DND-41 (cell line): ENCODE measurements at regions not wholly inside any gene's neighbourhood (a gene's known extent, or its start where the extent isn't known, plus 50 kb on each side); places are given as distances from the start of the nearest gene placed in this dataset.

Experiments
- ATAC-seq: fragments of 200-7000 bp; cut with Tn5 transposase; 3 replicates; pipeline ENCODE4 v1.9.1; 2021; ENCODE audit warnings: low read depth; ENCODE audit not compliant: insufficient read depth
- DNase-seq: peaks from one replicate; pipeline ENCODE4 v3.0.0-alpha.2; 2020
- H2AFZ ChIP-seq: 2 replicates; pipeline ENCODE4 v1.6.0; 2012; ENCODE audit warnings: low read depth, low read length
- H3K27ac ChIP-seq: 2 replicates; pipeline ENCODE4 v1.5.1; 2012; ENCODE audit warnings: low read length, inconsistent platforms
- H3K27me3 ChIP-seq: fragments of 200-600 bp; sonication (generic); 2 replicates; pipeline ENCODE4 v1.6.0; 2012; ENCODE audit warnings: low read length, mild to moderate bottlenecking, inconsistent platforms; ENCODE audit not compliant: insufficient read depth, poor library complexity
- H3K36me3 ChIP-seq: 2 replicates; pipeline ENCODE4 v1.5.1; 2012; ENCODE audit warnings: low read length, inconsistent platforms; ENCODE audit not compliant: insufficient read depth
- H3K4me1 ChIP-seq: 2 replicates; pipeline ENCODE4 v1.5.1; 2012; ENCODE audit warnings: mild to moderate bottlenecking, low read length; ENCODE audit not compliant: insufficient read depth
- H3K4me2 ChIP-seq: 2 replicates; pipeline ENCODE4 v1.6.0; 2012; ENCODE audit warnings: mild to moderate bottlenecking, moderate library complexity, low read length, inconsistent platforms; ENCODE audit not compliant: insufficient read depth
- H3K4me3 ChIP-seq, 2 experiments: fragments of 200-600 bp in 1 of 2; shearing (Covaris generic) in 1 of 2; 2 replicates each; pipeline ENCODE4 v1.5.1; 2012 to 2016; ENCODE audit warnings: inconsistent platforms in 2 of 2, low read length in 2 of 2, mild to moderate bottlenecking in 2 of 2, low read depth in 1 of 2, moderate library complexity in 1 of 2
- H3K79me2 ChIP-seq: 2 replicates; pipeline ENCODE4 v1.6.0; 2012; ENCODE audit warnings: low read length, inconsistent platforms; ENCODE audit not compliant: insufficient read depth
- H3K9ac ChIP-seq: 2 replicates; pipeline ENCODE4 v1.6.0; 2012; ENCODE audit warnings: low read depth, mild to moderate bottlenecking, inconsistent platforms, low read length, moderate library complexity
- H3K9me3 ChIP-seq: 2 replicates; pipeline ENCODE4 v1.5.1; 2012; ENCODE audit warnings: low read length, moderate library complexity, mild to moderate bottlenecking, inconsistent platforms; ENCODE audit not compliant: insufficient read depth, severe bottlenecking
- H4K20me1 ChIP-seq: 2 replicates; pipeline ENCODE4 v1.6.0; 2012; ENCODE audit warnings: low read length; ENCODE audit not compliant: insufficient read depth
- EZH2 ChIP-seq: IDR thresholded peaks from 3 replicates; pipeline ENCODE4 v1.6.1; 2012; ENCODE audit warnings: borderline replicate concordance, low read depth, mild to moderate bottlenecking, moderate library complexity, low read length, inconsistent platforms; ENCODE audit not compliant: severe bottlenecking
- TF ChIP-seq, protein P1 (sequence below): IDR thresholded peaks from 2 replicates; pipeline ENCODE4 v1.5.1; 2012; ENCODE audit warnings: borderline replicate concordance, low read length, moderate library complexity, mild to moderate bottlenecking; ENCODE audit not compliant: poor library complexity, severe bottlenecking; ENCODE audit errors: extremely low read depth

DNA sequence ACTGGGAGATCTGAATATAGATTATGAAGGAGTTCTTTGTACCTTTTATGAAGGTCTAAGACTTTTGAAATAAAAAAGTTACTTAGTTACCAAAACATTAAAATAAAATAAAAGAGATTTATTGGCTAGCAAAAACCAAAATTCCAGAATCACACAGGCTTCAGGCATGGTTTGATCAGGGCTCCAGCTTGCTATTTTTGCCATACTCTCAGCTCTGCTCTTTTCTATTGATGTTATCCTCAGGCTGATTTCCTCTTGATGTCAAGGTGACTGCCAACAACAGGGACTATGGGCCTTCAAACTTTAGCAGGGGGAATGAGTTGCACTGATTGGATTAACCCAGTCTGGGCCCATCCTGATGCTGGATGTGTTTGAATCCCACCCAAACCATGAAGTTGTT is 174.1 kb downstream of the TFCP2L1 start:
- H4K20me1 ChIP-seq, result no peaks in the 10 kb centered on the region
- H3K27me3 ChIP-seq, result no peaks in the 10 kb centered on the region
- no peaks in the 10 kb centered on the region for H3K36me3 ChIP-seq
- DNase-seq, result no peak
- H3K79me2 ChIP-seq, result no peaks in the 10 kb centered on the region
- no peak overlapping the region for H3K27ac ChIP-seq
- H2AFZ ChIP-seq, result no peak overlapping the region
- H3K9ac ChIP-seq, result no peak overlapping the region
- no peaks in the 10 kb centered on the region for H3K9me3 ChIP-seq
- H3K4me3 ChIP-seq, result no peak overlapping the region
- ATAC-seq, result no peak
- no peaks in the 10 kb centered on the region for H3K4me1 ChIP-seq
- TF ChIP-seq EZH2, result no peak
- TF ChIP-seq, protein P1, sequence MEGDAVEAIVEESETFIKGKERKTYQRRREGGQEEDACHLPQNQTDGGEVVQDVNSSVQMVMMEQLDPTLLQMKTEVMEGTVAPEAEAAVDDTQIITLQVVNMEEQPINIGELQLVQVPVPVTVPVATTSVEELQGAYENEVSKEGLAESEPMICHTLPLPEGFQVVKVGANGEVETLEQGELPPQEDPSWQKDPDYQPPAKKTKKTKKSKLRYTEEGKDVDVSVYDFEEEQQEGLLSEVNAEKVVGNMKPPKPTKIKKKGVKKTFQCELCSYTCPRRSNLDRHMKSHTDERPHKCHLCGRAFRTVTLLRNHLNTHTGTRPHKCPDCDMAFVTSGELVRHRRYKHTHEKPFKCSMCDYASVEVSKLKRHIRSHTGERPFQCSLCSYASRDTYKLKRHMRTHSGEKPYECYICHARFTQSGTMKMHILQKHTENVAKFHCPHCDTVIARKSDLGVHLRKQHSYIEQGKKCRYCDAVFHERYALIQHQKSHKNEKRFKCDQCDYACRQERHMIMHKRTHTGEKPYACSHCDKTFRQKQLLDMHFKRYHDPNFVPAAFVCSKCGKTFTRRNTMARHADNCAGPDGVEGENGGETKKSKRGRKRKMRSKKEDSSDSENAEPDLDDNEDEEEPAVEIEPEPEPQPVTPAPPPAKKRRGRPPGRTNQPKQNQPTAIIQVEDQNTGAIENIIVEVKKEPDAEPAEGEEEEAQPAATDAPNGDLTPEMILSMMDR, result no peak
- H3K4me2 ChIP-seq, result no peak overlapping the region

DNA sequence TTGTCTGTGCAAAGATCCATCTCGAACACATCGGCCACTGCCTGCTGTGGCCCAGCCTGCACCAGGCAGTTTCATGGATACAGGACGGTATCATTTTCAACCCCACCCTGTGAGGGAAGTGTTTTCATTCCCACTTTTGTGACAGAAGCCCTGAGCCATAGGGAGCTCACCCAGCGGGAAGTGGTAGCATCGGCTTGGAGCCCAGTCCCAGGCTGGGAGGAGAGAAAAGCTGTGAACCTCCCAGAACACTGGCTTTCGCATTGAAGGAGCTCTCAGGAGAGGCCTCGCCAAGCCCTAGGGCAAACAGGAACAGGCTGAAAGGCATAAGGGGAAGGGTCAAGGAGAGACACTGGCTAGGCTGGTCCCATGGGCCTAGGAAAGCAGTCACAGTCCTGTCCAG is 166.1 kb downstream of the TFCP2L1 start:
- ATAC-seq (no peak), DNase-seq (no peak)
- Histone ChIP-seq H3K27ac (no peak overlapping the region), H3K27me3 (peaks cover 9% of the 10 kb centered on the region), H2AFZ (no peak overlapping the region), H3K9me3 (no peaks in the 10 kb centered on the region), H3K4me1 (no peaks in the 10 kb centered on the region), H3K79me2 (no peaks in the 10 kb centered on the region), H3K9ac (no peak overlapping the region), H3K4me3 (no peak overlapping the region), H3K36me3 (no peaks in the 10 kb centered on the region), H4K20me1 (no peaks in the 10 kb centered on the region), H3K4me2 (no peak overlapping the region)
- no peak for TF ChIP-seq EZH2
- TF ChIP-seq, protein P1, result no peak

DNA sequence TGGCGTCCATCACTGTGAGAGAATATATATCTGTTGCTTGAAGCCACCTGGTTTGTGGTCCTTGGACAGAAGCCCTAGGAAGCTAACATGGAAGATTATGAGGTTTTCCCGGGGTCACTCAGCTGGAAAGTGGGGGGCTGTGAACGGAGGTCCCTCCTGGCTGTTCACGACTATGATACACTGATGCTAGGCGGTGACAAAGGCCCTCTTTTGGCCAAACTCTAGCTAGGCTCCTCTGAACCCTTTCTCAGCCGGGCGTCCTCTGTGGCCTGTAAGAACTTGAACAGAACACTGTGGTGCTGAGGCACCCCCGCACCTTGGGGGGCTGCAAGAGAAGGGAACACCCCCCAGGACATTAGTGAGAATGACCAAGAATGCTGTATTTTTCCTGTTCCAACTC is 164.6 kb downstream of the TFCP2L1 start:
- H3K9ac ChIP-seq, result no peak overlapping the region
- no peak overlapping the region for H3K4me3 ChIP-seq
- no peaks in the 10 kb centered on the region for H3K79me2 ChIP-seq
- H3K36me3 ChIP-seq, result no peaks in the 10 kb centered on the region
- H3K27ac ChIP-seq, result no peak overlapping the region
- peaks cover 9% of the 10 kb centered on the region for H3K27me3 ChIP-seq
- TF ChIP-seq EZH2, result no peak
- TF ChIP-seq, protein P1, result no peak
- no peaks in the 10 kb centered on the region for H4K20me1 ChIP-seq
- ATAC-seq, result no peak
- H3K4me2 ChIP-seq, result no peak overlapping the region
- no peaks in the 10 kb centered on the region for H3K9me3 ChIP-seq
- no peak overlapping the region for H2AFZ ChIP-seq
- H3K4me1 ChIP-seq, result no peaks in the 10 kb centered on the region
- no peak for DNase-seq

- no peak for ATAC-seq
- no peak overlapping the region for H2AFZ ChIP-seq
- H3K27ac ChIP-seq, result no peak overlapping the region
- H3K36me3 ChIP-seq, result no peaks in the 10 kb centered on the region
- H4K20me1 ChIP-seq, result no peaks in the 10 kb centered on the region
- no peaks in the 10 kb centered on the region for H3K9me3 ChIP-seq
- no peak overlapping the region for H3K4me2 ChIP-seq
- no peak for DNase-seq
- no peak overlapping the region for H3K4me3 ChIP-seq
- H3K4me1 ChIP-seq, result no peaks in the 10 kb centered on the region
- no peaks in the 10 kb centered on the region for H3K79me2 ChIP-seq
- H3K27me3 ChIP-seq, result peaks cover 9% of the 10 kb centered on the region
- no peak for TF ChIP-seq EZH2
- TF ChIP-seq, protein P1, result no peak
- H3K9ac ChIP-seq, result no peak overlapping the region
Observed at GRCh38 chr2:121120991-121121390, 164.0 kb downstream of the TFCP2L1 start.
